Hepatocyte (in vitro differentiated cells): ENCODE measurements at regions not wholly inside any gene's neighbourhood (a gene's known extent, or its start where the extent isn't known, plus 50 kb on each side); places are given as distances from the start of the nearest gene placed in this dataset.

Experiments
- DNase-seq: peaks from one replicate; pipeline ENCODE4 v3.0.0-alpha.2; 2016; ENCODE audit warnings: low spot score
- H2AFZ ChIP-seq: fragments of 200-600 bp; sonication (generic); 2 replicates; pipeline ENCODE4 v1.6.0; 2016; ENCODE audit warnings: antibody characterized with exemption, mild to moderate bottlenecking
- H3K27ac ChIP-seq: fragments of 200-600 bp; sonication (generic); 2 replicates; pipeline ENCODE4 v1.5.1; 2016; ENCODE audit warnings: mild to moderate bottlenecking
- H3K27me3 ChIP-seq: fragments of 200-600 bp; sonication (generic); 2 replicates; pipeline ENCODE4 v1.6.1; 2016
- H3K36me3 ChIP-seq: fragments of 200-600 bp; sonication (generic); replicated peaks from 2 replicates; pipeline ENCODE4 v1.5.1; 2016; ENCODE audit warnings: low read depth; ENCODE audit not compliant: insufficient read depth
- H3K4me1 ChIP-seq: fragments of 200-600 bp; sonication (generic); 2 replicates; pipeline ENCODE4 v1.5.1; 2016; ENCODE audit warnings: mild to moderate bottlenecking, moderate library complexity; ENCODE audit not compliant: insufficient read depth
- H3K4me2 ChIP-seq: fragments of 200-600 bp; sonication (generic); 2 replicates; pipeline ENCODE4 v1.6.0; 2016
- H3K4me3 ChIP-seq: fragments of 200-600 bp; sonication (generic); 2 replicates; pipeline ENCODE4 v1.5.1; 2016; ENCODE audit warnings: mild to moderate bottlenecking
- H3K79me2 ChIP-seq: fragments of 200-600 bp; sonication (generic); 2 replicates; pipeline ENCODE4 v1.6.0; 2017; ENCODE audit warnings: mild to moderate bottlenecking
- H3K9me2 ChIP-seq: fragments of 200-600 bp; sonication (generic); replicated peaks from 2 replicates; pipeline ENCODE4 v1.6.0; 2017; ENCODE audit warnings: mild to moderate bottlenecking; ENCODE audit not compliant: insufficient read depth
- H3K9me3 ChIP-seq: fragments of 200-600 bp; sonication (generic); 2 replicates; pipeline ENCODE4 v1.5.1; 2016; ENCODE audit warnings: low read depth, mild to moderate bottlenecking
- H4K20me1 ChIP-seq: fragments of 200-600 bp; sonication (generic); 2 replicates; pipeline ENCODE4 v1.6.0; 2016; ENCODE audit warnings: mild to moderate bottlenecking; ENCODE audit not compliant: insufficient read depth, poor library complexity, severe bottlenecking
- EZH2 ChIP-seq: fragments of 200-600 bp; sonication (generic); IDR thresholded peaks from 2 replicates; pipeline ENCODE4 v1.6.1; 2016; ENCODE audit warnings: antibody characterized with exemption, mild to moderate bottlenecking, borderline replicate concordance
- EZH2phosphoT487 ChIP-seq: fragments of 200-600 bp; sonication (generic); IDR thresholded peaks from one replicate; pipeline ENCODE4 v1.6.1; 2018; ENCODE audit warnings: antibody characterized with exemption, mild to moderate bottlenecking, low read depth, moderate library complexity; ENCODE audit not compliant: unreplicated experiment, severe bottlenecking
- WGBS: methylation state at CpG from one replicate; pipeline ENCODE4 v1.1.6; 2016; ENCODE audit warnings: low lambda C conversion rate; ENCODE audit errors: missing lambda C conversion rate; 5-methylcytosine and 5-hydroxymethylcytosine counted together
- TF ChIP-seq, protein P1 (sequence below): fragments of 200-600 bp; sonication (generic); IDR thresholded peaks from 2 replicates; pipeline ENCODE4 v1.5.1; 2016; ENCODE audit warnings: antibody characterized with exemption, mild to moderate bottlenecking; ENCODE audit not compliant: poor library complexity

GRCh38 chr1:30477588-30477987, 245.8 kb downstream of the MATN1 start:
- Histone ChIP-seq H2AFZ (no peak overlapping the region), H3K9me3 (no peaks in the 10 kb centered on the region), H3K27me3 (no peaks in the 10 kb centered on the region), H3K27ac (no peak overlapping the region), H3K79me2 (no peaks in the 10 kb centered on the region), H4K20me1 (no peaks in the 10 kb centered on the region), H3K4me1 (no peaks in the 10 kb centered on the region), H3K36me3 (no peaks in the 10 kb centered on the region), H3K4me2 (no peak overlapping the region), H3K9me2 (no peaks in the 10 kb centered on the region), H3K4me3 (no peak overlapping the region)
- no peak for DNase-seq
- whole genome bisulfite sequencing = 81% methylated on average over 8 of the region's 8 CpGs
- no peak for TF ChIP-seq EZH2phosphoT487
- no peak for TF ChIP-seq EZH2
- TF ChIP-seq, protein P1, sequence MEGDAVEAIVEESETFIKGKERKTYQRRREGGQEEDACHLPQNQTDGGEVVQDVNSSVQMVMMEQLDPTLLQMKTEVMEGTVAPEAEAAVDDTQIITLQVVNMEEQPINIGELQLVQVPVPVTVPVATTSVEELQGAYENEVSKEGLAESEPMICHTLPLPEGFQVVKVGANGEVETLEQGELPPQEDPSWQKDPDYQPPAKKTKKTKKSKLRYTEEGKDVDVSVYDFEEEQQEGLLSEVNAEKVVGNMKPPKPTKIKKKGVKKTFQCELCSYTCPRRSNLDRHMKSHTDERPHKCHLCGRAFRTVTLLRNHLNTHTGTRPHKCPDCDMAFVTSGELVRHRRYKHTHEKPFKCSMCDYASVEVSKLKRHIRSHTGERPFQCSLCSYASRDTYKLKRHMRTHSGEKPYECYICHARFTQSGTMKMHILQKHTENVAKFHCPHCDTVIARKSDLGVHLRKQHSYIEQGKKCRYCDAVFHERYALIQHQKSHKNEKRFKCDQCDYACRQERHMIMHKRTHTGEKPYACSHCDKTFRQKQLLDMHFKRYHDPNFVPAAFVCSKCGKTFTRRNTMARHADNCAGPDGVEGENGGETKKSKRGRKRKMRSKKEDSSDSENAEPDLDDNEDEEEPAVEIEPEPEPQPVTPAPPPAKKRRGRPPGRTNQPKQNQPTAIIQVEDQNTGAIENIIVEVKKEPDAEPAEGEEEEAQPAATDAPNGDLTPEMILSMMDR = no peak

- H3K4me1 ChIP-seq = no peaks in the 10 kb centered on the region
- H3K79me2 ChIP-seq = no peaks in the 10 kb centered on the region
- no peaks in the 10 kb centered on the region for H4K20me1 ChIP-seq
- no peaks in the 10 kb centered on the region for H3K9me2 ChIP-seq
- TF ChIP-seq, protein P1 = no peak
- TF ChIP-seq EZH2 (no peak), EZH2phosphoT487 (no peak)
- H2AFZ ChIP-seq = no peak overlapping the region
- WGBS = 87% methylated on average over 8 of the region's 8 CpGs
- H3K27ac ChIP-seq = no peak overlapping the region
- H3K27me3 ChIP-seq = no peaks in the 10 kb centered on the region
- no peak for DNase-seq
- H3K4me3 ChIP-seq = no peak overlapping the region
- H3K9me3 ChIP-seq = no peaks in the 10 kb centered on the region
- H3K36me3 ChIP-seq = no peaks in the 10 kb centered on the region
- H3K4me2 ChIP-seq = no peak overlapping the region
Measured at GRCh38 chr1:30476911-30477459, 246.4 kb downstream of the MATN1 start.

GRCh38 chr1:30476476-30476875, 246.9 kb downstream of the MATN1 start:
- Histone ChIP-seq H3K9me2 (no peaks in the 10 kb centered on the region), H3K9me3 (no peaks in the 10 kb centered on the region), H3K4me3 (no peak overlapping the region), H3K36me3 (no peaks in the 10 kb centered on the region), H3K4me2 (no peak overlapping the region), H3K4me1 (no peaks in the 10 kb centered on the region), H2AFZ (no peak overlapping the region), H3K27ac (no peak overlapping the region), H3K79me2 (no peaks in the 10 kb centered on the region), H4K20me1 (no peaks in the 10 kb centered on the region), H3K27me3 (no peaks in the 10 kb centered on the region)
- WGBS = 76% methylated on average over 6 of the region's 6 CpGs
- no peak for DNase-seq
- TF ChIP-seq EZH2phosphoT487 = no peak

DNA sequence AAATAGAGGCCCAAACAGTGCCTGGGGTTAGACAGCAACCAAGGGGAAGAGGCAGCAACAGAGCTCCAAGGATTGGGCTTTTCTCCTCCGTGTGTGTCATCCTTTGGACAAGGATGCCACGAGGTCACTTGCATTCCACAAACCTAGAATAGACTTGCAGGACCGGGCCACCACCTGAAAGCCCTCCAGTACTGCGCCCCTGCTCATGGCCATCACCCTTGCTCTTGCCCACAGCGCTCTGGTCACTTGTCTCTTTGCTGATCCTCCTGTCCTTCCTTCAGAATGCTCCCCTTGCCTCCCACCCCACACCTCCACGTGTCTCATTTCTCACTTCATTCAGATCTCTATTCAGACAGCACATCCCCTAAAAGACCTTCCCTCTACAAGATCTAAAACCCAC, 247.4 kb downstream of the MATN1 start:
- H3K36me3 ChIP-seq = no peaks in the 10 kb centered on the region
- H3K79me2 ChIP-seq = no peaks in the 10 kb centered on the region
- no peak overlapping the region for H3K4me3 ChIP-seq
- no peak for DNase-seq
- TF ChIP-seq, protein P1 = no peak
- TF ChIP-seq EZH2 = no peak
- no peak for TF ChIP-seq EZH2phosphoT487
- no peaks in the 10 kb centered on the region for H4K20me1 ChIP-seq
- H2AFZ ChIP-seq = no peak overlapping the region
- no peak overlapping the region for H3K4me2 ChIP-seq
- H3K27ac ChIP-seq = no peak overlapping the region
- H3K27me3 ChIP-seq = no peaks in the 10 kb centered on the region
- H3K4me1 ChIP-seq = no peaks in the 10 kb centered on the region
- H3K9me2 ChIP-seq = no peaks in the 10 kb centered on the region
- WGBS = 84% methylated on average over 6 of the region's 6 CpGs
- no peaks in the 10 kb centered on the region for H3K9me3 ChIP-seq
